DMS53 (cell line): ENCODE measurements at regions not wholly inside any gene's neighbourhood (a gene's known extent, or its start where the extent isn't known, plus 50 kb on each side); places are given as distances from the start of the nearest gene placed in this dataset.

Source experiments
- DNase-seq: peaks from one replicate; lab custom pipeline; 2025; lab: John Stamatoyannopoulos, UW

DNA sequence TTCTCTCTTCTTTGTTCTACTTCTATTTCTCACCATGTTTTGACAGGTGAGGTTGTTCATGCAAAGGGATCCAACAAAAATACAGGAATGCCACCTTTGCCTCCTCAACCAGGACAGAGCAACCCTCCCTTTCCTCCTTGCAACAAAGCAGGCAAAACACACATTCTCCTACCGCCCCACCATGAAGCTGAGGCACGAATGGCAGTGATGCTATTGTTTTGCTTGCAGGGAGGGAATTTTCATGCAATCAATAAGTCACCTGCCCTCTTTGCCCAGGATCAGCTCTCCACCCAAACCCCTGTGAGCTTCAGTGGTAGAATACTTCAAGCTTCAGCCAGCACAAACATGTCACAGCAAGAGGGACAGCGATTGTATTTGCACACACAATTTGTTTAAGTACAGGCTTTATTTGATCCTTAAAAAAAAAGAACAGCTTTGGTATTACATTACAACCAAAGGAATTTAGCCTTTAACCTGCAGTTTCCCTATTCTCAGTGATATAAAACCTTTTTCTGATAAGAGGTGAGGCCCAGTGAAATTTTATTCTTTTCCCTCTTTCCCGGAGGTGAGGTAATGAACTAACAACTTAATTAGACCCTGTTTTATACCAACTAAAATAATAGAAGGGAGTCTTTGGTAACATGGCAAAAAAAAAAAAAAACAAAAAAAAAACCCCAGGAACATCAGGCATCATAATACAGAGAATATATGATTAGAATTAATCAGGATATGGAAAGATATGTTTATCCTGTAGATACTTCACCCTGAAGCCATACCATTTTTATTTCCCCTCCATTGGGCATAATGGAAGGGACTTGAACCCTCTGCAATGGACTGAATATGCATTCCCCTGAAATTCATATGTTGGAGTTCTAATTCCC is 87.0 kb upstream of the EEA1 start:
- peak; percentile 82 for DNase-seq

DNA sequence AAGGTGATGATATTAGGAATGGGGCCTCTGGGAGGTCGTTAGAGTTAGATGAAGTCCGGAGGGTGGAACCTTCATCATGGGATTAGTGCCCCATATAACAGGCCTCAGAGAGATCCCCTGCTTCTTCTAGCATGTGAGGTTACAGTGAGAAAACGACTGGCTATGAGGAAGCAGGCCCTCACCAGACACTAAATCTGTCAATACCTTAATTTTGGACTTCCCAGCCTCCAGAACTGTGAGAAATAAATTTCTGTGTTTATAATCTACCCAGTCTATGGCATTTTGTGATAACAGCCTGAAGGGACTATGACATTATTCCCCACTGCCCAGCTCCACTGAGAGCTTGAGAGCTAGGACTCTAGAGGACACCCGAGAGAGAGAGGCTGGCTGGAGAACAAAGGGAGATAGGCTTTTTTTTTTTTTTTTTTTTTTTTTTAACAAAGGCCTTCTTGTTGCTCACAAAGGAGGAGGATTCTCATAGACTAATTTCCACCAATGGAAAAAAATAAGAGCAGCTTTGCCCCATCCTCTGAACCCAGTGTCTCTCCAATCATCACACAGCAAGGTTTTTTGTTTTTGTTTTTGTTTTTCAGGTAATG is 87.8 kb upstream of the EEA1 start:
- peak; percentile 61 for DNase-seq

DNA sequence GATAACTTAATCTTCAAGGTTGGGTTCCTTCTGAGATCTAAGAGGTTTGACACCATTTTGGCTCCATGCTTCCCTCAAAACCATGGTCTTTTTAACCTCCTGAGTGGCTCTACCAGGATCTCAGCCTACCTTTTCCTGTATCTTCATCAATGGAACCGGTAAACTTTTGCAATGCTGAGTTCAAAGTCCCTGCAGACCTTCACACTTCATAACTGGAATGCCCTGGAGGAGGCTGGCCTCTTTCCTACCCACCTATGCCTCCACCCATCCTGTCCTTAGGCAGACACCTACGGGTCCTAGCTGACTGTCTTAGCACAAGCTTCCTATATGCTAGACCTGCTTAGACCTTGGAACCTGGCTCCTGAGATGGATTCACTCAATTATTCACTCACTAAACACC is 89.5 kb upstream of the EEA1 start:
- DNase-seq, result no peak

DNA sequence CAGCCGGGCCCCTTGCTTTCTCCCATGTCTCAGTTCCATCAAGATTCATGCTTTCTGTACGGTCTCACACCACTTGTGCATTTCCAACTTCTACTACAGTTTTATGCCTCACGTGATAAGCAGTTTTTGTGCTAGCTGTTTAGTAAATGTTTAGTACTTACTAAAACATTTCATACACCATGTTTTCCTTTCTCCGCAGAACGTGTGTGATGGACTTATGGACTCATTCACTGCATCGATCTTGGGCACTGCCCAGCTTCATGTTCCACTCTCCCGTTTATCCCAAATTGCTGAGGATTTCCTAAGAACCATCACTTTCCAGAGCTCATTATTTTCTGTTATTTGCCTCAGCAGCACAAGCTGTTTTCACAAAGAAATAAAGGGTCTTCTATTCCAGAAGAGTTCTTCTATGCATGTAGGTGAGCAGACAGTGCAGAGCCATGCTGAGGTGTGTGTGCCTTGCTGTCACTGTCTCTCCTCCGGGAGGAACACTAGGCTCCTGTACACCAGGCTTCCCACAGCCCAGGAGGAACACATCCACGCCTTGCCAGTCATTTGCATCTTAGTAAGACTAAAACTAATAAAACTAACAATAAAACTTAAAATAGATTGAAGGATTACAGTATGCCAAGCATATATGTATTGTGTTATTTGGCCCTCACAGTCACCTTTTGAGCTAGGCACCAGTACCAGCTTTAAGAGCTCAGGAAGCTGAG is 90.3 kb upstream of the EEA1 start:
- no peak for DNase-seq

DNA sequence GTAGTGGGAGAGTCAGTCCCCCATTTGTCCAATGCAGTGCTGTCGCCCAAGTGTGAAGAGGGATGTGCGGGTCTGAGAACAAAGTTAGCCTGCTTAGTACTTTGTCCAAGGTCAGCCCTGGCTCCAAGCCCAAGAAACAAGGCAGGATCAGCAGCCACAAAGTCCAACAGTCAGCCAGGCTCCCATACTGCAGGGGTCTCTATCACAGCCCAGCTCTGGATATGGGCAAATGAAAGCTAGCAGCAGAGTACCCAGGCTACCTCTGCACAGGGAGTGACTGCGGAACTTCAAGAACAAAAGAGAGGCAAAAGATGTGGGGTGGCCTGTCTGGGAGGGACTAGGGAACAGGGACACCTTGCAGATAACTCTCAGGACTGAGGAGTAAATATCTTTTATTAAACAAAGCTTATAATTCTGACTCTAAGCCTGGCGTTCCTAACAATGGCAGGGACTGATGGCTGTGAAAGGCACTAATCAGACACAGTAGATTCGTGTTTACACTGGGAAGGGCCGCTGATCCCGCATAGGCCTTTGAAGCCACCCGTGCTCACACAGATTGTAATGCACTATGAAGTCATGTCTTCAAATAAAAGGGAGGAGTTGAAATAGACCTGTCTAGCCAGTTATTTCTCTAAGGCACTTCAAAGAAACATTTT is 91.0 kb upstream of the EEA1 start:
- DNase-seq, result peak; percentile 97

DNA sequence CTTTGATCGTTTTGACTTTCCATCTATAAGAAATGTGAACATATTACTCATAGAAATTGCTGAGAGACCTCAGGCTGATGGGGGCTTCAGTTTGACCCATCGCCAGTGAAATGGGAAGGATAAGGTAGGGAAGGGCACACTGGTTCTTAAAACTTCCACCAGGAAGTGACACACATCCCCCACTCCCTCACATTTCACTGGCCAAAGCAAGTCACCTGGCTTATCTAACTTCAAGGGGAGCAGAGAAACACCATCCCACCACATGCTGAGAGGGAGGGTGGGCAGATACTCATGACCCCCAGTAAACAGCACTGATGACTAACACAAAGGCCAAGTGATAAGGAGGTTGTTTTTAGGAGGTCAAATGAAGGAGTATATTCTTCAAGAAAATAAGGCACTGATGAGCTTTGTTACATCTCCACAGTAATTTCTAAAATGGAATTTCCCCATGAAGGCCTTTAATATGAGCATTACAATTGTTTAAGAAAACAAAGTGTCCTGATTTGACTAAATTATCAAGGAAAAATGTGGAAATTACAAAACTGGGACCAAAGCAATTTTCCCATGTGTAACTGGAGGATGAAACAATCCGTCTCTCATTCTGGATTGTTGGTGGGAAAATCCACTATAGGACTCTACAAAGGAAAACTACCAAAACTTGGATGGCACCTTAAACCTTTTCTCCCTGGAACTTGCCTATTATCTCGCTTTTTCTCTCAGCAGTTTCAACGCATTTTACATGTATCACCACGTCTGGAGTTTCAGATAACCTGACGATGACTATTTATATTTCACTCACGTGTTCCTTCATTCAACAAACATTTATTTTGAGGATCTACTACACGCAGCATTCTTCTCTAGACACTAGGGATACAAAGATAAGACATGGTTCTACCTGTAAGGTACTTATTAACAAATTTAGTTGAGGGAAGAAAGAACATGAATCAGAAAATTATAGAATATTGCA is 91.8 kb upstream of the EEA1 start:
- no peak for DNase-seq

DNA sequence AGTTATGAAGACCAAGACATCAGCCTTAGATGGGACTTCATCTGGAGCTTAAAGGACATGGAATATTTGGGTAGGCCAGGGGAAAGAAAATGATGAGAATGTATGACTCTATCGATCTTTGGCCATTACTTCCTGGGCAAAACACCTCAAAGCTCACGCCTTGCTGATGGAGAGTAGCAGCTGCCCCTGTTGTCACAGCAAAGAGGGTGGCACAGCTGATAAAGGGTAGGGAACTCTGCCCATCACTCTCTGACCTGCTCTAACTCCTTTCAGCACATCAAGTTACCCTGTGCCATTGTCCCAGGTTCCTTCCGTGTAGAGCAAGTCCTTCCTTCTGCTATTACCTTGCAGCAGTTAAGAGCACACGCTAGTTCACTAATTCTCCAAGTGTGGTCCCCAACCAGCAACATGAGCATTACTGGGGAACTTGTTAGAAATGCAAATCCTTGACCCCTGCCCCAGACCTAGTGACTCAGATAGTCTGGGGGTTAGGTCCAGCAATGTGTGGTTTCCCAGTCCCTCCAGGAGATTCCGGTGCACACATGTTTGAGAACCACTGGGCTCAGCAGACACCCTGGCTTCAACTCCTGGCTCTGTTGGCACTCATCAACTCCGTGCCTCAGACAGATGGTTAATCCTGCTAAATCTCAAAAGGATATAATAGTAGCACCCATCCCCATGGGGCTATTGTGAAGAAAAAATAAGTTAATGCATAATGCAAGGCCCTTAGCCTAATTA is 93.7 kb upstream of the EEA1 start:
- DNase-seq, result no peak

DNA sequence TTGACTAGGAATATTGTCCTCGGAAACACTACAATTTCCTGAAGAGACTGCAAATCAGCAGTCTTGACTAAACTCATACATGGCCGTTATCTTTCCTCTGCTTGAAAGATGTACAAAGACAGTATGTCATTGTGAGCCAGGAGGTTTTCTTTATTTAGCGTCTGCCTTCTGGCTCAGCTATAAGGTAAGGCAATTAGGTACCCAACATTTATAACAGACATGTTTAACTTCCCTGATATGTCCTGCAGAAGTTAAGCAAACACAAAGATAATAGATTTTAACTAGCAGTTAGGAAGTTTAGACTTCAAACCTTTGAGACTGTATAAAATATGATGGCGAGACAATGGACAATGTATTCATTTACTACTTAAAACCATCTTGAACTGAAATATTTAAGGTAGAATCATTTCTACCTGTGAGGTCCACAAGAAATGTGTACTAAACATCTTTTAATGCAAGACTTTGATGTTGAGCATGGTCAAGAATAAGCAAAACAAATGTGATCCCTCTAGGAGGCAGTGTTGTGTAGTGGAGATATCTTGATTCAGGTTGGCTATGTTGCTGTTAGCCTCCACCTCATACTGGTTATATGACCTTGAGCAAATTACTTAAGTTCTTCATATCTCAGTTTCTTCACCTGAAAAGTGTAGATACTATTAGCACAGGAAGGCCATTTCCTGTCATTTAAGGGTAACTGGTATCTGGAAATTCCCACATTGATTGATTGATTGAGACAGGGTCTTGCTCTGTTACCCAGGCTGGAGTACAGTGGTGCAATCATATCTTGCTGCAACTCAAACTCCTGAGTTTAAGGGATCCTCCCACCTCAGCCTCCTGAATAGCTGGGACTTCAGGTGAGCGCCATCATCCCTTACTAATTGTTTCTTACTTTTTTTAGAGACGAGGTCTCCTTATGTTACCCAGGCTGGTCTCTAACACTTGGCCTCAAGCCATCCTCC is 96.3 kb upstream of the EEA1 start:
- DNase-seq, result peak; percentile 80

DNA sequence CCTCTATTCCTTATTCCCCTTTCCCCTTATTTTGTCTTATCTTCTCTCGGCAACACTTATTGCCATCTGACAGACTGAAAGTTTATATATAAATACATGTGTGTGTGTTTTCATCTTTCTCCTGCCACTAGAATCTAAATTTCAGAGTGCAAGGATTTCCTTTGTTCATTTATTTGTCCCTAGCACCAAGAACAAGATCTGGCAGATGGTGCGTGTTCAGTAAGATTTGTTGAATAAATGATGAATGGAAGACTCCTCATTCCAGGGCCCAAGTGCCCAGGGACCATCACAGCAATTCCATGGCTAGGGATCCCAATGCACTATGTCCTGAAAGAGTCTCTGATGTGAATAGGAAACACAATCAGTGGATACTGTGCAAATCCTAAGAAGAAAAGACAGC is 97.9 kb upstream of the EEA1 start:
- no peak for DNase-seq

DNA sequence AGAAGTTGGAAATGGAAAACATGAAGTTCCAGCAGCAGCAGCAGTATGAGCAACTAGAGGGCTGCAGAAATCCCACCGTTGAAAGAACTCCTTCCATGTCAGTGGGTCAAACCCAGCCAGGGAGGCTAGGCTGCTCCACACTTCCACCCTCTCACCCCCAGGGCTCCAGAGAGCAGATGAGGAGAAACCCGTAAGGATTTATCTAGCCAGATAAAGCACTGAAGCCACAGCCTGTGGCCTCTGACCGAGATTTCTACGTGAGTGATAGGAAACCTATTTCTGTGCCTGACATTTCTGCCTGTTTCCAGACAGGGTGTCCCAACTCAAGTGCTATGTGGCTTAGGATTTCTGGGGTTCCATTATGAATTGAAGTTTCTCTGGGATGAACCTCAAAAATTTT is 100.0 kb upstream of the EEA1 start:
- DNase-seq, result no peak

DNA sequence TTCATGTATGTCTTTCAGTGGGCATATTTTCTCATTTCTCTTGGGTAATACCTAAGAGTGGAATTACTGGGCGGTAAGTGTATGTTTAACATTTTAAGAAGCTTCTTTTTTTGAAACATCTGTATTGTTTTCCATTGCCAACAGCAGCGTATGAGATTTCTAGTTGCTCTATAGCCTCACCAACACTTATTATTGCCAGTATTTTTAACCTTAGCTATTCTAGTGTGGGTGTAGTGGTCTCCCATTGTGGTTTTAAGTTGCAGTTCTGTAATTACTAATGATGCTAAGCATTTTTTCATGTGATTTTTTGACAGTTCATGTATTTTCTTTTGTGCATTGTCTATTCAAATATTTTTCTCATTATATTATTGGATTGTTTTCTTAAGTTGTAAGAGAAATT is 101.9 kb upstream of the EEA1 start:
- no peak for DNase-seq

DNA sequence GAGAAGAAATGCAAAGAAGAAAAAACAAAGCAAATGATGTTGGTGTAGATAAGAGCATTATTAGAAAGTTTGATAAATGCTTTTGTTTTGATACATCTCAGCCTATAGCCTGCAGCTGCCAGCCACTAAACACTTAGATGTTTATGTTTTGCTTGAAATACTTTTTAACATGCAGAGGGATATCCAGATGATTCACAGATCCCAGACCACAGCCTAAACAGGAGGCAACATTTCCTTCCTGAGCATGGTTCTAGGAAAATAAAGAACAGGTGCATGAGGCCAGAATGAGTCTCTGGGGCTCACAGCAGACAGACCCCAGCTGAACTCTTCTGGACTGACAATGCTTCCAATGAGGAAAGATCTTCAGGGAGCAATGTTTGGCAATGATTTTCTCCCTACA is 103.7 kb upstream of the EEA1 start:
- peak; percentile 63 for DNase-seq

DNA sequence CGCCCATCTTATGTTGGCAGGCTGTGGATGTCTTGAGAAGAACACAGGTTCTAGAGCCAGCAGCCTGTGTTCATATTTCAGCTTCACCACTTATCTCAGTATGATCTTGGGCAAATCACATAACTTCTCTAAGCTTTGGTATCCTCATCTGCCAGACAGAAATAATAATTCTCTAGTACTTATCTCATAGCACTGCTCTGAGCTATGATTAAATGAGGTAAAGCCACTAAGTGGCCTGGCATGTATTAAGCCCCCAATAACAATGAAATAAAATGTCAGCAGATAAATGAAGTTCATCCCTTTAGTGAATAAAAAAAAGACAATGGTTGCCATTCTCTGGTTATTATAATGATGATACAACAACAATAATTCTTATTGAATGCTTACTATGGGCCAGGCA is 104.9 kb upstream of the EEA1 start:
- DNase-seq, result no peak

DNA sequence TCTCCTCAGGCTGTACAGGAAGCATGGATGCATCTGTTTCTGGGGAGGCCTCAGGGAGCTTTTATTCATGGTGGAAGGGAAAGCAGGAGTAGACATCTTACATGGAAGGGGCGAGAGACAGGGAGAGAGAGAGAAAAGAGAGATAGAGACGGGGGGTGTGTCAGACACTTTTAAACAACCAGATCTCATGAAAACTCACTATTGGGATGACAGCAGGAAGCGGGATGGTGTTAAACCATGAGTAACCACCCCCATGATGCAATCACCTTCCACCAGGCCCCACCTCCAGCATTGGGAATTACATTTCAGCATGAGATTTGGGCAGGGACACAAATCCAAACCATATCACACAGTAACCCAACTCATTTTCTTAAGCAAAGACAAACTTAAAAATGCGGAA is 110.0 kb upstream of the EEA1 start:
- DNase-seq, result peak; percentile 22

DNA sequence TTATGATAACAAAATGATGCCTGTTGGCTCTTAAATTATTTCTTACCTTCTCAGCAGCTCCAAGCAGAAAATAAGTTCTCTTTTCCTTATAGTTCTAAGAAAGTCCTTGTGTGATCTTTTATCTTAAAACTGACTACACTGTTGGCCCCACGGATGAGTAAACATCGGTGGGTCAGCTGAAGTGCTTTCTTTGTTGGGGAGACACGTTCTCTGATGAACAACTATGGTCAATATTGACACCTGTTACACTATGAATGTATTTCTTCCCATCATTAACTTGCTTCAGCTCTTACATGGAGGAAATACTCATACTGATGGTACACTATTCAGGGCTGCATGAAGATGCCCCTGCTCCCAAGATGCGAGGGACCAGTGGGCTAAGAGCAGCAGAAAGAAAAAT is 110.8 kb upstream of the EEA1 start:
- peak; percentile 82 for DNase-seq

DNA sequence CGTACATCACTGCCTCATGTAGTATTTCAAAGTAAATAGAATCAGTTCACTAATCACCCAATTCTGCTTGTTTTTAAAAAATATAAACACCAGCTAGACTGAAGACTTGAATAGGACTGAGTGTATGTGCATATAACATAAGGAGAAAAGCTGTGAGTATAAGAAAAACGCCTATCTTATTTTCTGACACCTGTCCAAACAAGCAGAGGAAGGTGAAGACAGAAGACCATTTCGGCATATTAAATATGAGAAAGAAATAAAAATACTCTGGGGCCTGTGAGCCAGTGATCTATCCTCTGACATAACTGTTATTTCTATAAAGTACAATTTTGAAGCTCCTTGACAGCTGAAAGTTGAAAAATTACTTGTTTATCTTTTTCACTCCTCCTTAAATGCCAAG is 111.3 kb upstream of the EEA1 start:
- DNase-seq, result no peak

DNA sequence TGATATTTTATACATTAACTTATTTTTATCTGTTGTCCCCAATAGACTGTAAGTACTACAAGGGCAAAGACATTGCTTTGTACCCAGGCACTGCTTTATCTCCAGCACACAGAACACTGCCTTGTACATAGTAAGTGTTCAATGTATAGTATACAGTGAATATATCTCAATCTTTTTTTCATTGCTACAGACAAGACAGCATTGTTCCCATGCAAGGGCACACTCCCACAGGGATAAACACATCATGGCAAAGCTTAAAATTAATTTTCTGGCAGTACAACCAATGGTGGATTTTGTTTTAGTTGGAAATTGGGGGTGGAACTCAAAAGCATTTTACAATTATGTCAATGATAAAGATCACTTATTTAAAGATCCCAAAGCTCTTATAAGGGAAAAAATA is 112.3 kb upstream of the EEA1 start:
- no peak for DNase-seq

DNA sequence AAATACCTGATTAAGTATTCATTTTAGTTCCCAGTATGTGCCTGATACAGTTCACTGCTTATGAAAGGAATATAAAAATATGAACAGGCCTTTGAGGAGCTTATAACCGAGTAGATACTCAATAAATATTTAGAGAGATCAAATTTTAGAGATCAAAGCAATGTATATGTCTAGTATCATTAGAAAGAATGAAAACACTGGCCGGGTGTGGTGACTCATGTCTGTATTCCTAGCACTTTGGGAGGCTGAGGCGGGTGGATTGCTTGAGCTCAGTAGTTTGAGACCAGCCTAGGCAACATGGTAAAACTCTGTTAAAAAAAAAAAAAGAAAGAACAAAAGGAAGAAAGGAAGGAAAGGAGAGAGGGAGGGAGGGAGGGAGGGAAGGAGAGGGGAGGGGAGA is 113.2 kb upstream of the EEA1 start:
- DNase-seq, result peak; percentile 98

DNA sequence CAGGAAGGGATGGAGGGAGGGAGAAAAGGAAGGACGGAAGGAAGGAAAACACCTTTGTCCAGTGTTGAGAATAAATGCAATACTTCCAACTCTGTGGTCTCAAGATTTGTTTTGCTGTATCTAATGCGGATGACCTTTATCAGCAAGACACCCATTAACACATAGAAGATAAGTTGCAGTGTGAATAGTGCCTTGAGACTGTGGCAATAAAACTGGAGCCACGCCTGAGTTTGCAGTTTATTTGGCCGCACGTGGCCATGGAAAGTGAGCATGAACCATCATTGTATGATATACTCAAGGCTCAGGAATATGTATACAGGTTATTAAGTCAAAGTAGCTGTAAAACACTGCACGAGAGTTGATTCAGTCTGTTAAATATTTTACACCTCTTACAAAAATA is 113.6 kb upstream of the EEA1 start:
- peak; percentile 53 for DNase-seq
